IMR-90 (cell line): ENCODE measurements at regions not wholly inside any gene's neighbourhood (a gene's known extent, or its start where the extent isn't known, plus 50 kb on each side); places are given as distances from the start of the nearest gene placed in this dataset.

Source experiments
- ATAC-seq: fragments of 200-7000 bp; cut with Tn5 transposase; 2 replicates; pipeline ENCODE4 v1.9.1; 2020; ENCODE audit warnings: low read depth, mild to moderate bottlenecking, moderate library complexity
- BruUV-seq: library from RNA; stranded (reverse); fragments of 400-500 nt; replicated peaks from 2 replicates; lab custom pipeline; 2021; lab: Mats Ljungman, UMichigan
- CTCF ChIA-PET: fragments of 300-600 bp; formaldehyde crosslinking; extraction: SDS; loops from one replicate; lab custom pipeline; 2021; ENCODE audit warnings: antibody characterized with exemption; lab: Yijun Ruan, JAX
- POLR2A ChIA-PET: fragments of 300-600 bp; sonication (Branson Sonifier 250); formaldehyde crosslinking; loops from one replicate; lab custom pipeline; 2022; ENCODE audit warnings: antibody characterized with exemption; ENCODE audit not compliant: unreplicated experiment; lab: Charles Lee
- DNase-seq: peaks from one replicate; pipeline ENCODE4 v3.0.0; 2013
- H2AFZ ChIP-seq: replicated peaks from 2 replicates; pipeline ENCODE3; 2013; ENCODE audit warnings: low read length, mild to moderate bottlenecking; ENCODE audit not compliant: poor library complexity
- H2AK5ac ChIP-seq: 2 replicates; pipeline ENCODE4 v1.6.1; 2013; ENCODE audit warnings: low read depth, low read length, inconsistent platforms
- H2AK9ac ChIP-seq: replicated peaks from 2 replicates; pipeline ENCODE3; 2013; ENCODE audit warnings: mild to moderate bottlenecking, low read depth, low read length, moderate library complexity; ENCODE audit not compliant: poor library complexity
- H2BK120ac ChIP-seq: 2 replicates; pipeline ENCODE4 v1.6.1; 2013; ENCODE audit warnings: low read depth, low read length, inconsistent platforms
- H2BK15ac ChIP-seq: 3 replicates; pipeline ENCODE4 v1.6.1; 2013; ENCODE audit warnings: low read depth, low read length, inconsistent platforms
- H2BK20ac ChIP-seq: 2 replicates; pipeline ENCODE4 v1.6.1; 2013; ENCODE audit warnings: low read depth, mild to moderate bottlenecking, inconsistent platforms, low read length, moderate library complexity
- H2BK5ac ChIP-seq: 2 replicates; pipeline ENCODE4 v1.6.1; 2013; ENCODE audit warnings: mild to moderate bottlenecking, low read depth, low read length, inconsistent platforms; ENCODE audit not compliant: poor library complexity, severe bottlenecking
- H3K14ac ChIP-seq: replicated peaks from 2 replicates; pipeline ENCODE4 v1.6.1; 2013; ENCODE audit warnings: low read depth, low read length, inconsistent platforms
- H3K18ac ChIP-seq: 2 replicates; pipeline ENCODE4 v1.6.1; 2013; ENCODE audit warnings: low read depth, low read length, control low read depth
- H3K23ac ChIP-seq: 2 replicates; pipeline ENCODE4 v1.6.1; 2013; ENCODE audit warnings: low read depth, low read length, inconsistent platforms
- H3K27ac ChIP-seq: 2 replicates; pipeline ENCODE4 v1.5.1; 2013; ENCODE audit warnings: mild to moderate bottlenecking, control low read depth, low read length; ENCODE audit not compliant: insufficient read depth
- H3K27me3 ChIP-seq: 2 replicates; pipeline ENCODE4 v1.6.1; 2013; ENCODE audit warnings: low read length; ENCODE audit not compliant: control insufficient read depth, insufficient read depth
- H3K36me3 ChIP-seq: 2 replicates; pipeline ENCODE4 v1.6.1; 2013; ENCODE audit warnings: low read length, mixed read lengths; ENCODE audit not compliant: control insufficient read depth, insufficient read depth
- H3K4ac ChIP-seq: 2 replicates; pipeline ENCODE4 v1.6.1; 2013; ENCODE audit warnings: low read depth, low read length, inconsistent platforms
- H3K4me1 ChIP-seq: 2 replicates; pipeline ENCODE4 v1.6.1; 2013; ENCODE audit warnings: low read length, mixed read lengths; ENCODE audit not compliant: control insufficient read depth, insufficient read depth
- H3K4me2 ChIP-seq: 2 replicates; pipeline ENCODE4 v1.6.1; 2013; ENCODE audit warnings: low read depth, mild to moderate bottlenecking, control low read depth, low read length, moderate library complexity
- H3K4me3 ChIP-seq: 2 replicates; pipeline ENCODE4 v1.5.1; 2013; ENCODE audit warnings: low read depth, mild to moderate bottlenecking, control low read depth, low read length, moderate library complexity; ENCODE audit not compliant: insufficient read depth
- H3K56ac ChIP-seq: 2 replicates; pipeline ENCODE4 v1.6.1; 2013; ENCODE audit warnings: low read length, inconsistent platforms; ENCODE audit not compliant: insufficient read depth; ENCODE audit errors: extremely low read depth
- H3K79me1 ChIP-seq, 2 experiments: 2 replicates each; pipeline ENCODE4 v1.6.1; 2013; ENCODE audit warnings: low read length in 2 of 2, inconsistent platforms in 1 of 2, low read depth in 1 of 2
- H3K9ac ChIP-seq: 2 replicates; pipeline ENCODE4 v1.6.1; 2013; ENCODE audit warnings: low read depth, low read length, control low read depth
- H3K9me1 ChIP-seq: 2 replicates; pipeline ENCODE4 v1.6.1; 2013; ENCODE audit warnings: low read length, inconsistent platforms; ENCODE audit not compliant: insufficient read depth
- H3K9me3 ChIP-seq: 2 replicates; pipeline ENCODE4 v1.6.1; 2013; ENCODE audit warnings: low read length; ENCODE audit not compliant: control insufficient read depth, insufficient read depth
- H4K20me1 ChIP-seq: 2 replicates; pipeline ENCODE4 v1.6.1; 2013; ENCODE audit warnings: low read length, inconsistent platforms; ENCODE audit not compliant: insufficient read depth
- H4K5ac ChIP-seq: 2 replicates; pipeline ENCODE4 v1.6.1; 2013; ENCODE audit warnings: mild to moderate bottlenecking, low read depth, low read length, control low read depth
- H4K8ac ChIP-seq, 2 experiments: 2 replicates each; pipeline ENCODE4 v1.6.1; 2013; ENCODE audit warnings: low read depth in 2 of 2, low read length in 2 of 2, control low read depth in 1 of 2, inconsistent platforms in 1 of 2
- H4K91ac ChIP-seq: 2 replicates; pipeline ENCODE4 v1.6.1; 2013; ENCODE audit warnings: low read depth, low read length, inconsistent platforms; ENCODE audit not compliant: insufficient read depth
- MAZ ChIP-seq: IDR thresholded peaks from 2 replicates; pipeline ENCODE4 v1.6.1; 2012; ENCODE audit warnings: low read depth, mild to moderate bottlenecking, low read length, improper control_type of control experiment, moderate library complexity, borderline replicate concordance
- RCOR1 ChIP-seq: IDR thresholded peaks from 2 replicates; pipeline ENCODE4 v1.6.1; 2012; ENCODE audit warnings: mild to moderate bottlenecking, low read length, improper control_type of control experiment; ENCODE audit not compliant: insufficient replicate concordance
- RFX5 ChIP-seq: IDR thresholded peaks from 2 replicates; pipeline ENCODE4 v1.8.0; 2012; ENCODE audit warnings: low read depth, mild to moderate bottlenecking, low read length, moderate library complexity
- SMC3 ChIP-seq: fragments of 150-350 bp; IDR thresholded peaks from 2 replicates; pipeline ENCODE4 v1.6.1; 2016; ENCODE audit warnings: low read depth, mild to moderate bottlenecking, antibody characterized with exemption, low read length, moderate library complexity
- WGBS, 2 experiments: methylation state at CpG; one replicate each; pipeline versions ENCODE4 v1.1.5 to v1.1.7; 2013; ENCODE audit warnings: missing lambda C conversion rate in 2 of 2; ENCODE audit not compliant: insufficient read length in 1 of 2; ENCODE audit errors: extremely low coverage in 2 of 2; 5-methylcytosine and 5-hydroxymethylcytosine counted together
- dilution Hi-C: fragments of 300-500 bp; cut with HindIII; formaldehyde crosslinking; loops from one replicate; pipeline ENCODE4 v1.14.3; 2018; ENCODE audit warnings: low sequenced_read_pairs; ENCODE audit not compliant: unreplicated experiment
- in situ Hi-C: fragments of 300-500 bp; cut with MboI; formaldehyde crosslinking; loops from 3 replicates; pipeline ENCODE4 v1.14.3; 2019; ENCODE audit warnings: low sequenced_read_pairs, inconsistent platforms, mixed read lengths
- intact Hi-C: fragments of 100-400 bp; cut with micrococcal nuclease; formaldehyde crosslinking; loops from 2 replicates; pipeline ENCODE4 v1.10.0; 2022
- TF ChIP-seq, protein P1 (sequence below): fragments of 150-350 bp; IDR thresholded peaks from 2 replicates; pipeline ENCODE4 v1.6.1; 2017; ENCODE audit warnings: mild to moderate bottlenecking, antibody characterized with exemption, low read length, low read depth
- TF ChIP-seq, protein P2 (sequence below): conservative IDR thresholded peaks from 2 replicates; pipeline ENCODE4 v1.5.1; 2012; ENCODE audit warnings: mild to moderate bottlenecking, low read depth, low read length, improper control_type of control experiment
- TF ChIP-seq, protein P3 (sequence below): fragments of 150-350 bp; IDR thresholded peaks from 2 replicates; pipeline ENCODE4 v1.6.1; 2016; ENCODE audit warnings: low read depth, mild to moderate bottlenecking, low read length, moderate library complexity, borderline replicate concordance

DNA sequence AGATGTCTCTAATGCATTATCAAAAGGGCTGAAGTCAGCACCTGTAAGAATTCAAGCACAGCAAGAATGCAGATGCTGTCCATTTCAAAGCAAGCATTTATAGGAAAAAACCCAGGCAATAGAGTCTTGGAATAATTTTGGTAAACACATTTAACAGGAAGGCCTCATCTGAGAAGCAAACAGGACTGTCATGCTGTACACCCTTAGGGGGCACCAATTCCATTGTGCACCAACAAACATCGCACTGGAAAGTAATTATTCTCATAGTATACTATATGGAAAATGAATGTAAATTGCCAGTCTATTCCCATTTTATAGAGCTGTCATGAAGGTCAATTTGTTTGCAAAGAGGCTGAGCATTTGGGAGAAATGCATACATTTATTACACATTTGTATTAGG lies 247.3 kb upstream of the SUCLG2 start:
- Histone ChIP-seq H3K9me3 (no peaks in the 10 kb centered on the region), H2BK5ac (no peak overlapping the region), H4K8ac (no peak overlapping the region), H3K27me3 (no peaks in the 10 kb centered on the region), H3K36me3 (no peaks in the 10 kb centered on the region), H3K9ac (no peak overlapping the region), H4K91ac (no peak overlapping the region), H2BK120ac (no peak overlapping the region), H3K56ac (no peak overlapping the region), H2AK5ac (no peak overlapping the region), H3K4me1 (no peaks in the 10 kb centered on the region), H2AK9ac (no peak overlapping the region), H3K23ac (no peak overlapping the region), H3K4ac (no peak overlapping the region), H3K27ac (no peak overlapping the region), H3K4me2 (no peak overlapping the region), H3K14ac (no peak overlapping the region), H2BK20ac (no peak overlapping the region), H3K18ac (no peak overlapping the region), H3K4me3 (no peak overlapping the region), H2BK15ac (no peak overlapping the region), H3K79me1 (no peaks in the 10 kb centered on the region), H2AFZ (no peak overlapping the region), H4K5ac (no peak overlapping the region), H3K9me1 (no peaks in the 10 kb centered on the region), H4K20me1 (no peaks in the 10 kb centered on the region)
- dilution Hi-C loops (no loop called here), in situ Hi-C loops (no loop called here), intact Hi-C loops (no loop called here)
- TF ChIP-seq, protein P1, sequence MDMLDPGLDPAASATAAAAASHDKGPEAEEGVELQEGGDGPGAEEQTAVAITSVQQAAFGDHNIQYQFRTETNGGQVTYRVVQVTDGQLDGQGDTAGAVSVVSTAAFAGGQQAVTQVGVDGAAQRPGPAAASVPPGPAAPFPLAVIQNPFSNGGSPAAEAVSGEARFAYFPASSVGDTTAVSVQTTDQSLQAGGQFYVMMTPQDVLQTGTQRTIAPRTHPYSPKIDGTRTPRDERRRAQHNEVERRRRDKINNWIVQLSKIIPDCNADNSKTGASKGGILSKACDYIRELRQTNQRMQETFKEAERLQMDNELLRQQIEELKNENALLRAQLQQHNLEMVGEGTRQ = no peak
- TF ChIP-seq RFX5 (no peak), MAZ (no peak), SMC3 (no peak), RCOR1 (no peak)
- TF ChIP-seq, protein P2, sequence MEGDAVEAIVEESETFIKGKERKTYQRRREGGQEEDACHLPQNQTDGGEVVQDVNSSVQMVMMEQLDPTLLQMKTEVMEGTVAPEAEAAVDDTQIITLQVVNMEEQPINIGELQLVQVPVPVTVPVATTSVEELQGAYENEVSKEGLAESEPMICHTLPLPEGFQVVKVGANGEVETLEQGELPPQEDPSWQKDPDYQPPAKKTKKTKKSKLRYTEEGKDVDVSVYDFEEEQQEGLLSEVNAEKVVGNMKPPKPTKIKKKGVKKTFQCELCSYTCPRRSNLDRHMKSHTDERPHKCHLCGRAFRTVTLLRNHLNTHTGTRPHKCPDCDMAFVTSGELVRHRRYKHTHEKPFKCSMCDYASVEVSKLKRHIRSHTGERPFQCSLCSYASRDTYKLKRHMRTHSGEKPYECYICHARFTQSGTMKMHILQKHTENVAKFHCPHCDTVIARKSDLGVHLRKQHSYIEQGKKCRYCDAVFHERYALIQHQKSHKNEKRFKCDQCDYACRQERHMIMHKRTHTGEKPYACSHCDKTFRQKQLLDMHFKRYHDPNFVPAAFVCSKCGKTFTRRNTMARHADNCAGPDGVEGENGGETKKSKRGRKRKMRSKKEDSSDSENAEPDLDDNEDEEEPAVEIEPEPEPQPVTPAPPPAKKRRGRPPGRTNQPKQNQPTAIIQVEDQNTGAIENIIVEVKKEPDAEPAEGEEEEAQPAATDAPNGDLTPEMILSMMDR = no peak
- TF ChIP-seq, protein P3, sequence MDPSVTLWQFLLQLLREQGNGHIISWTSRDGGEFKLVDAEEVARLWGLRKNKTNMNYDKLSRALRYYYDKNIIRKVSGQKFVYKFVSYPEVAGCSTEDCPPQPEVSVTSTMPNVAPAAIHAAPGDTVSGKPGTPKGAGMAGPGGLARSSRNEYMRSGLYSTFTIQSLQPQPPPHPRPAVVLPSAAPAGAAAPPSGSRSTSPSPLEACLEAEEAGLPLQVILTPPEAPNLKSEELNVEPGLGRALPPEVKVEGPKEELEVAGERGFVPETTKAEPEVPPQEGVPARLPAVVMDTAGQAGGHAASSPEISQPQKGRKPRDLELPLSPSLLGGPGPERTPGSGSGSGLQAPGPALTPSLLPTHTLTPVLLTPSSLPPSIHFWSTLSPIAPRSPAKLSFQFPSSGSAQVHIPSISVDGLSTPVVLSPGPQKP = no peak
- BruUV-seq = no TSS peak
- ChIA-PET CTCF (no interaction called here), POLR2A (no interaction called here)
- DNase-seq (no peak), ATAC-seq (no peak)
- WGBS, 2 experiments = no CpG with 5 or more reads among the region's 1 CpG
